A549 (cell line): ENCODE measurements at regions not wholly inside any gene's neighbourhood (a gene's known extent, or its start where the extent isn't known, plus 50 kb on each side); places are given as distances from the start of the nearest gene placed in this dataset.

Experiments used
- BCL3 ChIP-seq: fragments of >200 bp; sonication (Bioruptor Twin); formaldehyde crosslinking; IDR thresholded peaks from 3 replicates; pipeline ENCODE4 v1.6.1; 2016
- BHLHE40 ChIP-seq: IDR thresholded peaks from 2 replicates; pipeline ENCODE4 v1.6.1; 2012; ENCODE audit warnings: low read depth, low read length, inconsistent platforms
- CBX2 ChIP-seq: fragments of 200-600 bp; sonication (generic); IDR thresholded peaks from 2 replicates; pipeline ENCODE4 v1.6.1; 2016; ENCODE audit warnings: low read depth, mild to moderate bottlenecking, borderline replicate concordance
- CBX8 ChIP-seq: fragments of 200-600 bp; sonication (generic); IDR thresholded peaks from 2 replicates; pipeline ENCODE4 v1.6.1; 2016
- CHD2 ChIP-seq: fragments of 150-350 bp; IDR thresholded peaks from 2 replicates; pipeline ENCODE4 v1.6.1; 2014; ENCODE audit warnings: low read length; ENCODE audit not compliant: partially characterized antibody
- CHD4 ChIP-seq: fragments of 200-600 bp; sonication (generic); IDR thresholded peaks from 2 replicates; pipeline ENCODE4 v1.6.1; 2016; ENCODE audit warnings: antibody characterized with exemption, mild to moderate bottlenecking, borderline replicate concordance
- CTCF ChIP-seq: fragments of >200 bp; sonication (Bioruptor Twin); formaldehyde crosslinking; IDR thresholded peaks from 3 replicates; pipeline ENCODE4 v1.5.1; 2016
- EHMT2 ChIP-seq: fragments of 200-600 bp; sonication (generic); IDR thresholded peaks from 2 replicates; pipeline ENCODE4 v1.6.1; 2016; ENCODE audit warnings: antibody characterized with exemption, low read depth, mild to moderate bottlenecking, moderate library complexity
- ESRRA ChIP-seq: fragments of 150-350 bp; IDR thresholded peaks from 2 replicates; pipeline ENCODE4 v1.6.1; 2014; ENCODE audit warnings: mild to moderate bottlenecking, low read length, borderline replicate concordance
- FOSL2 ChIP-seq, 2 experiments: fragments of 450-650 bp in 1 of 2; fragments of >200 bp in 1 of 2; sonication (Bioruptor Twin) in 1 of 2; formaldehyde crosslinking; IDR thresholded peaks; 2 replicates each; pipeline versions ENCODE4 v1.5.0 to v1.6.1; 2016 to 2020; ENCODE audit warnings: mild to moderate bottlenecking in 1 of 2, moderate library complexity in 1 of 2
- HDAC2 ChIP-seq: fragments of 200-600 bp; sonication (generic); IDR thresholded peaks from 2 replicates; pipeline ENCODE4 v1.6.1; 2016
- HOXB13 ChIP-seq: fragments of 250-450 bp; sonication (Bioruptor Pico); IDR thresholded peaks from 2 replicates; pipeline ENCODE4 v1.5.0; 2020; ENCODE audit warnings: low read depth, mild to moderate bottlenecking, moderate library complexity
- HOXB5 ChIP-seq: fragments of 250-450 bp; sonication (Bioruptor Pico); IDR thresholded peaks from 2 replicates; pipeline ENCODE4 v1.5.0; 2020; ENCODE audit warnings: mild to moderate bottlenecking, moderate library complexity
- JUNB ChIP-seq: fragments of >200 bp; sonication (Bioruptor Twin); formaldehyde crosslinking; IDR thresholded peaks from 2 replicates; pipeline ENCODE4 v1.6.1; 2016
- MAFK ChIP-seq: fragments of 450-650 bp; IDR thresholded peaks from 2 replicates; pipeline ENCODE4 v1.6.1; 2014; ENCODE audit not compliant: partially characterized antibody
- MAX ChIP-seq: IDR thresholded peaks from 2 replicates; pipeline ENCODE4 v1.6.1; 2012
- MYC ChIP-seq: IDR thresholded peaks from 2 replicates; pipeline ENCODE4 v1.6.1; 2012; ENCODE audit warnings: mild to moderate bottlenecking, inconsistent platforms, low read length, improper control_type of control experiment, borderline replicate concordance
- NFE2L2 ChIP-seq: fragments of 150-350 bp; conservative IDR thresholded peaks from 2 replicates; pipeline ENCODE4 v1.6.1; 2014; ENCODE audit warnings: low read length
- POLR2A ChIP-seq: IDR thresholded peaks from 2 replicates; pipeline ENCODE4 v1.6.1; 2012; ENCODE audit warnings: mild to moderate bottlenecking, low read length
- RARB ChIP-seq: fragments of 250-450 bp; sonication (Bioruptor Pico); IDR thresholded peaks from 2 replicates; pipeline ENCODE4 v1.8.0; 2021; ENCODE audit warnings: mild to moderate bottlenecking, moderate library complexity
- RCOR1 ChIP-seq: fragments of 150-350 bp; IDR thresholded peaks from 2 replicates; pipeline ENCODE4 v1.6.1; 2014; ENCODE audit warnings: antibody characterized with exemption, low read length, low read depth
- RFX5 ChIP-seq: fragments of 450-650 bp; IDR thresholded peaks from 2 replicates; pipeline ENCODE4 v1.7.1; 2014; ENCODE audit warnings: antibody characterized with exemption, mild to moderate bottlenecking, moderate library complexity
- TFCP2L1 ChIP-seq: fragments of 250-450 bp; sonication (Bioruptor Pico); IDR thresholded peaks from 2 replicates; pipeline ENCODE4 v1.5.0; 2021; ENCODE audit warnings: mild to moderate bottlenecking
- TP53 ChIP-seq: fragments of 250-450 bp; sonication (Bioruptor Pico); IDR thresholded peaks from 2 replicates; pipeline ENCODE4 v1.5.0; 2021; ENCODE audit warnings: mild to moderate bottlenecking, moderate library complexity
- ZC3H11A ChIP-seq: fragments of 450-650 bp; IDR thresholded peaks from 2 replicates; pipeline ENCODE4 v1.6.1; 2014; ENCODE audit warnings: antibody characterized with exemption, mild to moderate bottlenecking
- ZFP36 ChIP-seq: fragments of 450-650 bp; IDR thresholded peaks from 2 replicates; pipeline ENCODE4 v1.6.1; 2014; ENCODE audit warnings: borderline replicate concordance; ENCODE audit not compliant: partially characterized antibody
- ZNF302 ChIP-seq: fragments of 250-450 bp; sonication (Bioruptor Pico); IDR thresholded peaks from 2 replicates; pipeline ENCODE4 v1.9.0; 2021; ENCODE audit warnings: inconsistent platforms, mild to moderate bottlenecking, moderate library complexity
- TF ChIP-seq, protein P1 (sequence below): fragments of 150-350 bp; IDR thresholded peaks from 2 replicates; pipeline ENCODE4 v1.6.1; 2014; ENCODE audit warnings: low read depth, mild to moderate bottlenecking, low read length
- TF ChIP-seq, protein P2 (sequence below): IDR thresholded peaks from 2 replicates; pipeline ENCODE4 v1.6.1; 2012
- TF ChIP-seq, protein P3 (sequence below): fragments of >200 bp; sonication (Bioruptor Twin); formaldehyde crosslinking; IDR thresholded peaks from 2 replicates; pipeline ENCODE4 v1.6.1; 2016
- TF ChIP-seq, protein P4 (sequence below): IDR thresholded peaks from 2 replicates; pipeline ENCODE4 v1.6.1; 2012; ENCODE audit warnings: low read depth, borderline replicate concordance

DNA sequence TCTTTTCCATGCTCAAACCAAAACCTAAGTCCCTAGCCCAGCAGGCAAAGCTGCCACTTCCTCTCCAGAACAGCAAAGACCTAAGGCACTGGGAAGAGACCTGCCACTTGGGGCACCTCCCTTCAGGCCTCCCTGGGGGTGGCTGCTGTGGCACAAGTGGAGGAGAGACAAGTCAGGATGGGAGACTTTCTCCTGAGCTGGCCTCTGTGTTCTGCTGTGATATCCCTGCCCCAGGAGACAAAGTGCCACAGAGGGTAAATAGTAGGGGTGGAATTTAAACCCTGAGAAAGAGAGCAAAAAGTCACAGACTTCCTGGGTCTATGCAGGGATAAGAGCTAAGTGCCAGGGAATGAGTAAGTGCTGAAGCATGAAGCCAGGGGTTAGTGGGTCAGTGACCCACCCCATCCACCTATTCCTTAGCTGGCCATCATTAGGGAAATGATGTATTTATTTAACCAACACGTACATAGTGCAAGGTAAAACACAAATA lies 84.2 kb downstream of the MRPL14 start (continued):
- TF ChIP-seq MAFK (no peak), MAX (peak; percentile 46; the same call in 1 of the 2 replicates), RFX5 (no peak), RARB (CRISPR knock-in tag) (no peak), FOSL2 (IDR thresholded peaks at IDR 0.05) (no peak), FOSL2 (CRISPR knock-in tag; IDR thresholded peaks at IDR 0.05) (peak; percentile 58), MYC (no peak), EHMT2 (no peak), TFCP2L1 (no peak), ZC3H11A (no peak), RCOR1 (no peak), CTCF (no peak), ZFP36 (no peak), BCL3 (no peak), CBX8 (no peak), CHD4 (no peak), POLR2A (no peak), ESRRA (no peak), HOXB5 (CRISPR knock-in tag) (no peak), CHD2 (no peak), TP53 (CRISPR knock-in tag) (no peak), ZNF302 (CRISPR knock-in tag) (no peak), HOXB13 (CRISPR knock-in tag) (no peak), JUNB (peak; percentile 63; the same call in 1 of the 2 replicates), BHLHE40 (no peak), HDAC2 (no peak), CBX2 (no peak), NFE2L2 (no peak)
- TF ChIP-seq, protein P1, sequence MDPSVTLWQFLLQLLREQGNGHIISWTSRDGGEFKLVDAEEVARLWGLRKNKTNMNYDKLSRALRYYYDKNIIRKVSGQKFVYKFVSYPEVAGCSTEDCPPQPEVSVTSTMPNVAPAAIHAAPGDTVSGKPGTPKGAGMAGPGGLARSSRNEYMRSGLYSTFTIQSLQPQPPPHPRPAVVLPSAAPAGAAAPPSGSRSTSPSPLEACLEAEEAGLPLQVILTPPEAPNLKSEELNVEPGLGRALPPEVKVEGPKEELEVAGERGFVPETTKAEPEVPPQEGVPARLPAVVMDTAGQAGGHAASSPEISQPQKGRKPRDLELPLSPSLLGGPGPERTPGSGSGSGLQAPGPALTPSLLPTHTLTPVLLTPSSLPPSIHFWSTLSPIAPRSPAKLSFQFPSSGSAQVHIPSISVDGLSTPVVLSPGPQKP: no peak
- TF ChIP-seq, protein P2, sequence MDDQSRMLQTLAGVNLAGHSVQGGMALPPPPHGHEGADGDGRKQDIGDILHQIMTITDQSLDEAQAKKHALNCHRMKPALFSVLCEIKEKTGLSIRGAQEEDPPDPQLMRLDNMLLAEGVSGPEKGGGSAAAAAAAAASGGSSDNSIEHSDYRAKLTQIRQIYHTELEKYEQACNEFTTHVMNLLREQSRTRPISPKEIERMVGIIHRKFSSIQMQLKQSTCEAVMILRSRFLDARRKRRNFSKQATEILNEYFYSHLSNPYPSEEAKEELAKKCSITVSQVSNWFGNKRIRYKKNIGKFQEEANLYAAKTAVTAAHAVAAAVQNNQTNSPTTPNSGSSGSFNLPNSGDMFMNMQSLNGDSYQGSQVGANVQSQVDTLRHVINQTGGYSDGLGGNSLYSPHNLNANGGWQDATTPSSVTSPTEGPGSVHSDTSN: no peak
- TF ChIP-seq, protein P3, sequence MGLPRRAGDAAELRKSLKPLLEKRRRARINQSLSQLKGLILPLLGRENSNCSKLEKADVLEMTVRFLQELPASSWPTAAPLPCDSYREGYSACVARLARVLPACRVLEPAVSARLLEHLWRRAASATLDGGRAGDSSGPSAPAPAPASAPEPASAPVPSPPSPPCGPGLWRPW: no peak
- TF ChIP-seq, protein P4, sequence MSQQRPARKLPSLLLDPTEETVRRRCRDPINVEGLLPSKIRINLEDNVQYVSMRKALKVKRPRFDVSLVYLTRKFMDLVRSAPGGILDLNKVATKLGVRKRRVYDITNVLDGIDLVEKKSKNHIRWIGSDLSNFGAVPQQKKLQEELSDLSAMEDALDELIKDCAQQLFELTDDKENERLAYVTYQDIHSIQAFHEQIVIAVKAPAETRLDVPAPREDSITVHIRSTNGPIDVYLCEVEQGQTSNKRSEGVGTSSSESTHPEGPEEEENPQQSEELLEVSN: no peak
